Skeletal muscle satellite cell (primary cell): ENCODE measurements at regions not wholly inside any gene's neighbourhood (a gene's known extent, or its start where the extent isn't known, plus 50 kb on each side); places are given as distances from the start of the nearest gene placed in this dataset.

ENCODE experiments used
- H3K27me3 ChIP-seq: 2 replicates; pipeline ENCODE4 v1.7.0; 2013; ENCODE audit warnings: low read length; ENCODE audit not compliant: control insufficient read depth, insufficient read depth
- H3K36me3 ChIP-seq: 2 replicates; pipeline ENCODE4 v1.7.0; 2013; ENCODE audit warnings: mild to moderate bottlenecking, control low read depth, low read length; ENCODE audit not compliant: insufficient read depth
- H3K4me1 ChIP-seq: 2 replicates; pipeline ENCODE4 v1.7.0; 2013; ENCODE audit warnings: low read length; ENCODE audit not compliant: control insufficient read depth, insufficient read depth
- H3K4me2 ChIP-seq: 2 replicates; pipeline ENCODE4 v1.7.0; 2013; ENCODE audit warnings: mild to moderate bottlenecking, low read length
- H3K4me3 ChIP-seq: 2 replicates; pipeline ENCODE4 v1.7.0; 2013; ENCODE audit warnings: low read length
- H3K9ac ChIP-seq: 2 replicates; pipeline ENCODE4 v1.7.0; 2013; ENCODE audit warnings: mild to moderate bottlenecking, low read depth, low read length, moderate library complexity
- H3K9me3 ChIP-seq: replicated peaks from 2 replicates; pipeline ENCODE4 v1.7.0; 2013; ENCODE audit warnings: mild to moderate bottlenecking, control low read depth, low read length

DNA sequence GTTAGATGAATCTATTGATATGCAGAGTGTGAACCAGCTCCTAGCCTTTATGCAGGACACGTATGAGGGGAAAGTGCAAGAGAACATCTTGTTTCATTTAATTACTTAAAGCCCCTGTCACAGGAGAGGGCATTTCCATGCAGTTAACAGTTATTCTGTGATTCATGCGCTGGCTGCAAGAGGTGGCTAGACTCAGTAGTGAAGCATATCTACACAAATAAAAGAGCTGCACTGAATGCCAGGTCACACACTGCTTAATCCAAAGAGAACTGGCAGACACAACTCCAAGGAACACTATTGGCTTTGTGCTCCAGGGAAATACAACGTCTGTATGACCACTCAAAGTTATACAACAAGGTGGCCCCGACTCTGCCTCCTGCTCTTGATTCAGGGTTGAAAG, 394.1 kb downstream of the C12orf75 start:
- Histone ChIP-seq H3K9me3 (no peaks in the 10 kb centered on the region), H3K36me3 (no peaks in the 10 kb centered on the region), H3K27me3 (no peaks in the 10 kb centered on the region), H3K9ac (no peak overlapping the region), H3K4me3 (no peak overlapping the region), H3K4me1 (no peaks in the 10 kb centered on the region), H3K4me2 (no peak overlapping the region)

DNA sequence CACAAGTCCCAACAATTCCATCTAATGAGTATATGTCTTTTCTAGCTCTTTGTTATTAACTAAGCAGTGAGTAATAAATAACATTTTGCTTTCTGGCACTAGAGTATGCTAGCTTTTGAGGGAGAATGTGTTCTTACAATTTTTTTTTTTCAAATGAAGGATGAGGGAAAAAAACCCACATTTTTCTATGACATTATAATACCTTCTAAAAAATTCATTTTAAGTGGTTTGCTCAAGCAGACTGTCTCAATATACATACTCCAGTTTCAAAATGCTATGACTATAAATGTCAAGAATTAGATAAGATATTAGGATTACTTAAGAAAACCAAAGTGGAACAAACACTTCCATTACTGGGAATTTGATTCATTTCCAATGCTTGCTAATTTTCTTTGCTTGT, 394.6 kb downstream of the C12orf75 start:
- no peaks in the 10 kb centered on the region for H3K4me1 ChIP-seq
- no peaks in the 10 kb centered on the region for H3K27me3 ChIP-seq
- H3K9ac ChIP-seq: no peak overlapping the region
- H3K9me3 ChIP-seq: no peaks in the 10 kb centered on the region
- H3K4me2 ChIP-seq: no peak overlapping the region
- H3K4me3 ChIP-seq: no peak overlapping the region
- no peaks in the 10 kb centered on the region for H3K36me3 ChIP-seq

DNA sequence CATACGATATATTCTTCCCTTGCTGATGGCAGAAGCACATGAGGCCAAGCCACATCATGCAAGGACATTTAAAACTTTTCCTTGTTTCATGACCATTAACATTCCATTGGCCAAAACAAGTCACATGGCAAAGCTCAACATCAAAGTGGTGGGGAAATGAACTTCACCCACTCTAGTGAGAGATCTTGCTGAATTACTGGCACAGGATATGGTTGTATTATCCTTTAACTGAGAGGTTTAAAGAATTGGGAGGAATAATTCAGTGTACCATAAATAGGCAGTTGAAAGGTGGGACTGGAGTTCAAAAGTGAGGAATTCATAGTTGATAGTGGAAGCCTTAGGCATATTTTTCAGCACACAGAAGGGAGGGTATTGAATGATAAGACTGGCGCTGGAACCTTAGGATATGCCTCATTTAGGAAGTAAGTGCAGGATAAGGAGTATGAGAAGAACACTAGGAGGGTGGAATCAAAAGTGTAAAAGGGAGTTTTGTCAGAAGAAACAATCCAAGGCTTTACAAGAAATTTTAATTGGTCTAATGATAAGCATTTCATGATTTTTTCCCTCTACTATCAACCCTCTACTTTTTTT, 398.8 kb downstream of the C12orf75 start:
- no peaks in the 10 kb centered on the region for H3K27me3 ChIP-seq
- no peak overlapping the region for H3K4me3 ChIP-seq
- no peak overlapping the region for H3K9ac ChIP-seq
- H3K9me3 ChIP-seq: no peaks in the 10 kb centered on the region
- no peaks in the 10 kb centered on the region for H3K36me3 ChIP-seq
- H3K4me2 ChIP-seq: no peak overlapping the region
- H3K4me1 ChIP-seq: no peaks in the 10 kb centered on the region

DNA sequence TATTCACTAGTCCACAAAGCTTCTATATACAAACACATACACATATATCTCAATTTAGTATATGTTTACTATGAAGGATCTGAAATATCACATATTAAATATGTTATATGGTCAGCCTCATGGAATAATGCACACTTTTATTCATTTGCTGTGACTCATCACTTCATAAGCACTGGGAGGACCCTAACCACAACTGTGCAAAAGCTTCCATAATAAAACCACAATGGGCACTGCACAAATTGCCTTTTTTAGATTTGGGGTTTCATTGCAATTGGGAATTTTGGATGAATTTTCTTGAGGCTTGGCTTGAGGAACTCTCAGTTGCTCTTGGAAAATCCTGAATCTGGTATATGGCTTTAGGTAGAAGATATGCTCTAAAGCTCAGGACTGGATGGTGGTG, 399.4 kb downstream of the C12orf75 start:
- H3K9ac ChIP-seq: no peak overlapping the region
- no peaks in the 10 kb centered on the region for H3K27me3 ChIP-seq
- H3K4me2 ChIP-seq: no peak overlapping the region
- H3K4me1 ChIP-seq: no peaks in the 10 kb centered on the region
- no peaks in the 10 kb centered on the region for H3K36me3 ChIP-seq
- no peaks in the 10 kb centered on the region for H3K9me3 ChIP-seq
- no peak overlapping the region for H3K4me3 ChIP-seq

DNA sequence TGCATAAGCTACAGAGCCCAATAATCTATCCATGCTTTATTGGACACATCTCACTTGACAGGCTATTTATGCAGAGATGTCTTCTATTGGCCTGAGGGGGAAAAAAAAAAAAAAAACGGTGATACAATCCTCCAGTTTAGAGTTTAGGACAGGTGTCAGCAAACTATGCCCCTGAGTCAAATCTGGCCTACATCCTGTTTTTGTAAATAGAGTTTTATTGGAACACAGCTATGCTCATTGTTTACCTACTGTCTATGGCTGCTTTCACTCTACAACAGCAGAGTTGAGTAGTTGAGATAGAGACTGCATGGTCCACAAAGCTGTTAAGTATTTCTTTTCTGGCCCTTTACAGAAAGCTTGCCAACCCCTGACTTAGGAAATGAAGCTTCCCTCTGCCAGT, 403.1 kb downstream of the C12orf75 start:
- no peaks in the 10 kb centered on the region for H3K36me3 ChIP-seq
- H3K9me3 ChIP-seq: no peaks in the 10 kb centered on the region
- no peak overlapping the region for H3K4me3 ChIP-seq
- no peaks in the 10 kb centered on the region for H3K4me1 ChIP-seq
- H3K9ac ChIP-seq: no peak overlapping the region
- H3K27me3 ChIP-seq: no peaks in the 10 kb centered on the region
- no peak overlapping the region for H3K4me2 ChIP-seq

DNA sequence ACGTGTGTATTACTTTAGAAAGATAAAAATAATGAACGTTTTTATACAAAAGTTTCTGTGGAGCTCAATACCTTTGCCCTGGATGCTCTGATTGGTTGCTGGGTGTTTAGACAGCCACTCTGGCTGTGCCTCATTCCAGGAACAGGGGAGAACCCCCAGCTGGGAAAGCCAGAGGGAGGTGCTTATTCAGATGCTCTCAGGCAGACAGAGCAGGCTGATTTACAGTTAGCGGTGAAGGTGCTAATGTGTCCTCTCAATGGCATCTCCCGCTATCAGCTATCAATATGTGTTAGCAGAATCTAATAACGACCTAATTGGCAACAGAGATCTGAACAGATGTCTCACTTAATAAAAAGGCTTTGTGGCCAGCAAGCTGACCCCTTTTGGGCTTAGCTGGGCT, 402.3 kb downstream of the NUAK1 start:
- H3K9ac ChIP-seq: no peak overlapping the region

DNA sequence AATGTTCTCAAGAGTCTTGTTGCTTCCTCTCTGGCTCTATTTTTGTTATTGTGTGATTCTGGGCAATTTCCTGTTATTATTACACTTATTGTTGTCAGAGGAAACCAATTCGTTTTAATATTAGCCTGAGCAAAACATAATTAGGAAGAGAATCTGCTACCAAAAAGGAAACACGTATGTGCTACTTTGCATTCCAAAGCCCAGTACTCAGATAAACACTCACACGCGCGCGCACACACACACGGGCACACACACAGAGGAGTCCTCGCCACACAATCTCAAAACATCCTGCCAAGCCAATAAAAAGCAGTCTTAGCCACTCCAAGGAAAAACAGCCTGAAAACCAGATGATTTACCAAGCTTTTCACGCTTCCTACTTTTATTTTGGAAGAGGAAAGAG, 400.7 kb downstream of the NUAK1 start:
- Histone ChIP-seq H3K36me3 (no peaks in the 10 kb centered on the region), H3K4me2 (no peak overlapping the region), H3K27me3 (no peaks in the 10 kb centered on the region), H3K9me3 (no peaks in the 10 kb centered on the region), H3K4me1 (peaks cover 13% of the 10 kb centered on the region), H3K9ac (no peak overlapping the region), H3K4me3 (no peak overlapping the region)

More for the DNA sequence above, 402.3 kb downstream of the NUAK1 start:
- Histone ChIP-seq H3K9me3 (no peaks in the 10 kb centered on the region), H3K36me3 (no peaks in the 10 kb centered on the region), H3K27me3 (no peaks in the 10 kb centered on the region), H3K4me3 (no peak overlapping the region), H3K4me2 (no peak overlapping the region), H3K4me1 (peaks cover 7% of the 10 kb centered on the region)

DNA sequence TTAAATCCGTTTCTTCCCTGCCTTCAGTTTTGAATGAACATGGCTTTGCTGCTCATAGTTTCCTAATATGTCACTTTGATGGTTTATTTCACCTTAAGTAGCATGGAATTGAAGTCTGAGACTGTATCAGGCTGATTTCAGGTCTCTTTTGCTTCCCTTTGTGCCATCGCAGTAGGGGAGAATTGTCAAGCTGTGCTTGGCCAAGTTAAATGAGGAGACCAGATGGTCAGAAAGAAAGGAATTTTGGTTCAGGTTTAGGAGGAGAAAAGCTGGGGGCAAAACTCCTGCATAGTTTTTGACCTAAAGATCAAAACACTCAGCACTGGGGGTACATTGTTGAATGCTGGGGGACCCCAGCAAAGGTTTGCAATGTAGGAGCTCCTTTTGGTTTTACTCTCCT, 398.4 kb downstream of the NUAK1 start:
- Histone ChIP-seq H3K4me1 (peaks cover 13% of the 10 kb centered on the region), H3K9me3 (no peaks in the 10 kb centered on the region)

DNA sequence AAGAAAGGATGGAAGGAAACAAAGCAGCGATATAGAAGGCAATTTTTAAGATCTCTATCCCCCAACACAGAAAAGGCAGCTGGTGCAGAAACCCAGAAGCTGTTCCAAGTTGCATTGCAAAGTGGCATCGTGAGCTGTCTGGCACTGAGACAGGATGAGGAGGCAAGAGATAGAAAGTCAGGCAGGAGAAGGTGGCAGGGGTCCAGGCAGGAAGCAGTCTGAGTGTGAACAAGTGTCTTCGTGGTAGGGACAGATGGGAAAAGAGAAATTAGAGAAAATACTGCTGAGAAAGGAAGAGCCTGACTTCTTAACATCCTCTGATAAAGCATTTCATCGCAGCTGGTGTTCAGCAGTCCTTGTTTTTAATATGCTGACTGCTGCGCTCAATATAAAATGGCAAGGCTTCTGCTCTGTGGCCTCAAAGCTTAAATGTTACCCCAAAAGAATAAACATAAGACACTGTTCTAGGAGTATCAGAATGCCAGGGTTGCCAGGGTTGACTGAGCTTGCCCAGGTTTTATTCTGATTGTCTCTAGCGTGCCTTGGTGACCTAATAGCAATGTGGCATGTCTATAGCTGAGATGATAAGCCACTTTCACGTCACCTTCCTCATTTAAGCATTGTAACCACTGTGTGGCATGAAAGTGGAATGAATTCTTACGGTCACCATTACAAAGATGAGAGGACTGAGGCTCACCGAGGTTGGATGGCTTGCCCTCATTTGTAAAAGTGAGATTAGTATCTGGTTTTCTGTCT, 397.6 kb downstream of the NUAK1 start:
- Histone ChIP-seq H3K27me3 (no peaks in the 10 kb centered on the region), H3K4me3 (no peak overlapping the region), H3K4me2 (peak overlapping the region; percentile 3), H3K4me1 (peaks cover 13% of the 10 kb centered on the region), H3K9me3 (no peaks in the 10 kb centered on the region), H3K36me3 (no peaks in the 10 kb centered on the region), H3K9ac (no peak overlapping the region)

More for the DNA sequence above, 398.4 kb downstream of the NUAK1 start:
- no peak overlapping the region for H3K9ac ChIP-seq
- H3K4me2 ChIP-seq: no peak overlapping the region
- H3K36me3 ChIP-seq: no peaks in the 10 kb centered on the region
- H3K4me3 ChIP-seq: no peak overlapping the region
- H3K27me3 ChIP-seq: no peaks in the 10 kb centered on the region

DNA sequence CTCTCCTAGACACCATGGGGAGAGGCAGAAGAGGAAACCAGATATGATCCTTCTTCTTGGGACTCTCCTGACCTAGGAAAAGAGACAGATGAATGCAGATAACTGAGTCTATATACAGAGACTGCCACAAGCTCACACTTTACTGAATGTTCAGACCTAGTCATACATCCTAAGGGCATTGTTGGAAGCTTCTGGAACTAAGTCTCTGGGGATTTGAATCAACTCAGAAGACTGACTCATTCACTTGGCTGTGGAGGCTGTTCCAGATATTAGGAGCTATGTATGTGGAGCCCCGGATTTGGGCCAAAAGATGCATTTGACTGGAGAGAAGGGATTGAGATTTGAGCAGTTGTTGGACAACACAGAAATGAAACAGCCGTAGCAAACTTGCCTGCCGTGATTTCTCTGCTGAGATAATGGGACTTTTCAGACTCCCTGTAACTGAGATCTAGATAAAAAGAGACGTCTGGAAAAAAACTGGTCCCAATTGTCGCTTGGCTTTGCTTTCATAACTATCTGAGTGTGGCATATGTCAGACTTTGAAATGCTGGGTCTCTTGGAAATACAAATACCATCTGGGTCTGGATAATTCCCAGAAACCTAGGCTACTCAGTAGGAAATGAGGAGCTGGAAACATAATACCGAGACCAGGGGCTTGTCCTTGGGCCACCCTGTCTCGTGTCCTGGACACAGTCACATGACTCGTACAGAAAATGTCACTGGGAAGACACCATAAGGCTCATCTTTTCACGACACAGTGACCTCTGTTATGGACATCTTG, 396.8 kb downstream of the NUAK1 start:
- Histone ChIP-seq H3K4me3 (no peak overlapping the region), H3K27me3 (no peaks in the 10 kb centered on the region), H3K4me2 (no peak overlapping the region), H3K9me3 (no peaks in the 10 kb centered on the region), H3K4me1 (peaks cover 13% of the 10 kb centered on the region), H3K36me3 (no peaks in the 10 kb centered on the region), H3K9ac (no peak overlapping the region)

DNA sequence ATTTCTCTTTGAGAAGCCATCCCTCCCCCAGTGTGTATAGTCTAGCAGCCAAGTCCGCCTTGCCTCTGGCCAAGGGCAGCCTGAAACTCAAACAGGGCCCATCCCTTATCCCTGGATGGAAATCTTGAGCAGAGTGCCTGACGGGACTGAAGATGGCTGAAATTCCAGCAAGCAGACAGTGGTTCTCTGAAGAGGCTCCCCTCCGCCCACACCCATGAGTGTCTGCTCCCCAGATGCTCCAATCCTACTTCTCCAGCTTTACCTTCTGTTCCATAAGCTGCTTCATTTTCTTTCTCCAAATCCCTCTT, 396.2 kb downstream of the NUAK1 start:
- Histone ChIP-seq H3K4me2 (no peak overlapping the region), H3K9ac (no peak overlapping the region), H3K4me1 (peaks cover 13% of the 10 kb centered on the region), H3K9me3 (no peaks in the 10 kb centered on the region), H3K36me3 (no peaks in the 10 kb centered on the region), H3K27me3 (no peaks in the 10 kb centered on the region), H3K4me3 (no peak overlapping the region)
